Breast epithelium (tissue), 3 donors: ENCODE measurements at regions not wholly inside any gene's neighbourhood (a gene's known extent, or its start where the extent isn't known, plus 50 kb on each side); places are given as distances from the start of the nearest gene placed in this dataset.

ENCODE experiments used
- POLR2A ChIP-seq: fragments of 450-650 bp; IDR thresholded peaks from one replicate; pipeline ENCODE4 v1.6.1; 2016; ENCODE audit warnings: antibody characterized with exemption, mild to moderate bottlenecking, moderate library complexity
- POLR2AphosphoS5 ChIP-seq, 3 donors: sonication (generic); formaldehyde crosslinking; IDR thresholded peaks; one replicate each; pipeline ENCODE4 v1.6.1; 2017; ENCODE audit warnings: antibody characterized with exemption in 3 of 3
- TF ChIP-seq, protein P1 (sequence below), 3 donors: fragments of 450-650 bp; IDR thresholded peaks; one replicate each; pipeline ENCODE4 v1.5.1; 2016 to 2017; ENCODE audit warnings: antibody characterized with exemption in 3 of 3, mild to moderate bottlenecking in 3 of 3, moderate library complexity in 3 of 3

DNA sequence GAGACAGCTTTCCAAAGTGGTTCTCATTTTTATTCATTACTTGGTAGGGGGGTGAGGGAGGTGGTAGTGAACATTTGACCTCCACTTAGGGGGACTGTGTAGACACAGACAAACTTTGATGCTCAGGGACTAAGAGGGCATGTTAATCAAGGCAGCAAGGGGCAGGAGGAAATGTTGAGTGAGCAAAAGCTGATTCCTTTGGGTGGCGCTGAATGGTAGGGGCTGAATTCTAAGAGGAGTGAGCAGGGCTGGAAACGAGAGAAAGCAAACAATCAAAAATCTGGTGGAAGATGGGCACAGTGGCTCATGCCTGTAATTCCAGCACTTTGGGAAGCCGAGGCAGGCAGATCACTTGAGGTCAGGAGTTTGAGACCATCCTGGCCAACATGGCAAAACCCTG is 164.8 kb upstream of the BDNF start:
- TF ChIP-seq, protein P1, sequence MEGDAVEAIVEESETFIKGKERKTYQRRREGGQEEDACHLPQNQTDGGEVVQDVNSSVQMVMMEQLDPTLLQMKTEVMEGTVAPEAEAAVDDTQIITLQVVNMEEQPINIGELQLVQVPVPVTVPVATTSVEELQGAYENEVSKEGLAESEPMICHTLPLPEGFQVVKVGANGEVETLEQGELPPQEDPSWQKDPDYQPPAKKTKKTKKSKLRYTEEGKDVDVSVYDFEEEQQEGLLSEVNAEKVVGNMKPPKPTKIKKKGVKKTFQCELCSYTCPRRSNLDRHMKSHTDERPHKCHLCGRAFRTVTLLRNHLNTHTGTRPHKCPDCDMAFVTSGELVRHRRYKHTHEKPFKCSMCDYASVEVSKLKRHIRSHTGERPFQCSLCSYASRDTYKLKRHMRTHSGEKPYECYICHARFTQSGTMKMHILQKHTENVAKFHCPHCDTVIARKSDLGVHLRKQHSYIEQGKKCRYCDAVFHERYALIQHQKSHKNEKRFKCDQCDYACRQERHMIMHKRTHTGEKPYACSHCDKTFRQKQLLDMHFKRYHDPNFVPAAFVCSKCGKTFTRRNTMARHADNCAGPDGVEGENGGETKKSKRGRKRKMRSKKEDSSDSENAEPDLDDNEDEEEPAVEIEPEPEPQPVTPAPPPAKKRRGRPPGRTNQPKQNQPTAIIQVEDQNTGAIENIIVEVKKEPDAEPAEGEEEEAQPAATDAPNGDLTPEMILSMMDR (IDR thresholded peaks at IDR 0.05): no peak
- TF ChIP-seq POLR2AphosphoS5 (IDR thresholded peaks at IDR 0.05) (no peak), POLR2A (no peak)
